Esophagus squamous epithelium (tissue), 5 donors: ENCODE measurements at regions not wholly inside any gene's neighbourhood (a gene's known extent, or its start where the extent isn't known, plus 50 kb on each side); places are given as distances from the start of the nearest gene placed in this dataset.

Experiments
- DNase-seq: peaks from one replicate; lab custom pipeline; 2025; lab: John Stamatoyannopoulos, UW
- H3K27ac ChIP-seq, 4 donors: fragments of 200-600 bp; sonication (generic); one replicate each; pipeline ENCODE4 v1.5.1; 2016 to 2019; ENCODE audit warnings: mild to moderate bottlenecking in 1 of 4
- H3K27me3 ChIP-seq, 4 donors: fragments of 200-600 bp; sonication (generic); 1 replicate in 3 of 4; 2 replicates in 1 of 4; pipeline versions ENCODE4 v1.5.1 to v1.6.0; 2017 to 2021; ENCODE audit warnings: antibody characterized with exemption in 1 of 4
- H3K36me3 ChIP-seq, 3 donors: fragments of 200-600 bp; sonication (generic); one replicate each; pipeline ENCODE4 v1.5.1; 2016 to 2019
- H3K4me1 ChIP-seq, 3 donors: fragments of 200-600 bp; sonication (generic); one replicate each; pipeline ENCODE4 v1.5.1; 2017 to 2019
- H3K4me3 ChIP-seq, 4 donors: fragments of 200-600 bp; sonication (generic); 1 replicate in 3 of 4; 2 replicates in 1 of 4; pipeline ENCODE4 v1.5.1; 2016 to 2019; ENCODE audit warnings: mild to moderate bottlenecking in 2 of 4, moderate library complexity in 1 of 4
- H3K9me3 ChIP-seq, 3 donors: fragments of 200-600 bp; sonication (generic); one replicate each; pipeline ENCODE4 v1.5.1; 2016 to 2019
- CTCF ChIP-seq, 6 experiments: fragments of 450-650 bp in 4 of 6; fragments of 200-600 bp in 2 of 6; sonication (generic) in 2 of 6; IDR thresholded peaks; one replicate each; pipeline ENCODE4 v1.5.1; 2016 to 2019; ENCODE audit warnings: antibody characterized with exemption in 6 of 6, mild to moderate bottlenecking in 4 of 6, moderate library complexity in 4 of 6
- POLR2A ChIP-seq, 4 donors: fragments of 450-650 bp; IDR thresholded peaks; one replicate each; pipeline ENCODE4 v1.6.1; 2017; ENCODE audit warnings: antibody characterized with exemption in 4 of 4, mild to moderate bottlenecking in 4 of 4, moderate library complexity in 3 of 4
- WGBS, 2 donors: methylation state at CpG; one replicate each; pipeline ENCODE4 v1.1.5; 2018; 5-methylcytosine and 5-hydroxymethylcytosine counted together
- intact Hi-C: fragments of 100-400 bp; cut with DNase I; formaldehyde crosslinking; loops from one replicate; pipeline ENCODE4 v1.15.0; 2022
- donor health status: DM: yes; HTN: yes; CAD: no.

- 90 to 93% methylated on average over 20 to 21 of the region's 21 CpGs for WGBS, 2 donors
- no peaks in the 10 kb centered on the region for H3K27me3 ChIP-seq
These were observed 119.0 kb upstream of the CLDN10 start for GRCh38 chr13:95433537-95433936.

DNA sequence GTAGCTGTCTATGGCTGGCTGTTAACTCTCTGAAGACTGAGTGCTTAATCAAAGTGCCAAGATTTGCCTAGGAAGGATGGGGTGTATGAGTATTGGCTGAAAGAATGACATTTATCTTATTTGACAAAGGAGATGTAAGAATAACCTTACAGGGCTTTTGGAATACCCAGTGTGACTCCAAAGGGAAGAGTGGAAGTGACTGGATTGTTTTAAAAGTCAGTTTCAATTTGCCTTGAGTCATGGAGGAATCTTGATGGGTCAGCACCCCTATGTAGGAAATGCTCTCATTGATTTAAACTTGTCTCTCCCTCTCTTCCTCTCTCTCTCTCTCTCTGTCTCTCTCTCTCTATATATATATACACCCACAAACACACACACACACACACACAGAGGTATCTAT is 118.4 kb upstream of the CLDN10 start:
- H3K36me3 ChIP-seq = no peaks in the 10 kb centered on the region
- no peaks in the 10 kb centered on the region for H3K9me3 ChIP-seq
- H3K27me3 ChIP-seq = no peaks in the 10 kb centered on the region
- H3K27ac ChIP-seq = no peak overlapping the region
- no peak for DNase-seq
- no peak overlapping the region for H3K4me3 ChIP-seq
- intact Hi-C loops = no loop called here
- TF ChIP-seq POLR2A (IDR thresholded peaks at IDR 0.05) (no peak), CTCF (IDR thresholded peaks at IDR 0.05) (no peak)
- peaks cover 0 to 5% (median 0%) of the 10 kb centered on the region in 3 donors for H3K4me1 ChIP-seq

More at GRCh38 chr13:95433537-95433936, 119.0 kb upstream of the CLDN10 start:
- no peak for DNase-seq
- TF ChIP-seq CTCF (IDR thresholded peaks at IDR 0.05) = no peak
- TF ChIP-seq POLR2A (IDR thresholded peaks at IDR 0.05) = no peak
- peaks cover 0 to 5% (median 0%) of the 10 kb centered on the region in 3 donors for H3K4me1 ChIP-seq
- no peaks in the 10 kb centered on the region for H3K36me3 ChIP-seq
- intact Hi-C loops = no loop called here
- no peak overlapping the region for H3K27ac ChIP-seq
- H3K4me3 ChIP-seq = no peak overlapping the region
- H3K9me3 ChIP-seq = no peaks in the 10 kb centered on the region

DNA sequence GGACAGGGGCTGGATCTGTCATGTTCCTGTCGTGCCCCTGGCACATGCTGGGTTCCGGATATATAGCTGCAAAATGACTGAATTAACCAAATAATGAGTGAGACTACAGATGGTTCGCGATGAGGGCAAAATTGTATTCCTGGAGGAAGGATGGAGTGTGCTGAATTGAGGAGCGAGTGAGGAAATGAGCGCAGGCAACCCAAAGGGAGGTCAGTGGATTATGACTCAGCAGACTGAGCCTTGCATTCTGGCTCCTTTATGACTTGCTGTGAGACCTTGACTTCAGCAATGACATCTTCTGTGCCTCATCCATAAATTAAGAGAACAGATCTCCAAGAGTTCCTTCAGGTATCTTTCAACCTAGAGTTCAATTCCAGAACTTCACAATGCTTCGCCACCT is 115.0 kb upstream of the CLDN10 start:
- Histone ChIP-seq H3K9me3 (no peaks in the 10 kb centered on the region), H3K36me3 (no peaks in the 10 kb centered on the region), H3K27me3 (peaks cover 0 to 4% (median 0%) of the 10 kb centered on the region in 4 donors), H3K4me3 (no peak overlapping the region), H3K27ac (no peak overlapping the region), H3K4me1 (no peaks in the 10 kb centered on the region)
- 93% methylated on average over 7 of the region's 7 CpGs for WGBS, 2 donors
- TF ChIP-seq POLR2A (IDR thresholded peaks at IDR 0.05) = no peak
- no peak for TF ChIP-seq CTCF (IDR thresholded peaks at IDR 0.05)
- DNase-seq = no peak
- intact Hi-C loops = no loop called here

- DNase-seq = no peak
- WGBS, 2 donors = 67 to 91% methylated on average over 1 of the region's 1 CpG
- Histone ChIP-seq H3K4me1 (no peaks in the 10 kb centered on the region), H3K4me3 (no peak overlapping the region), H3K9me3 (no peaks in the 10 kb centered on the region), H3K27ac (no peak overlapping the region), H3K27me3 (peaks cover 0 to 4% (median 0%) of the 10 kb centered on the region in 4 donors), H3K36me3 (no peaks in the 10 kb centered on the region)
- intact Hi-C loops = no loop called here
- no peak for TF ChIP-seq POLR2A (IDR thresholded peaks at IDR 0.05)
- no peak for TF ChIP-seq CTCF (IDR thresholded peaks at IDR 0.05)
These were observed 114.2 kb upstream of the CLDN10 start for GRCh38 chr13:95438297-95438696.

DNA sequence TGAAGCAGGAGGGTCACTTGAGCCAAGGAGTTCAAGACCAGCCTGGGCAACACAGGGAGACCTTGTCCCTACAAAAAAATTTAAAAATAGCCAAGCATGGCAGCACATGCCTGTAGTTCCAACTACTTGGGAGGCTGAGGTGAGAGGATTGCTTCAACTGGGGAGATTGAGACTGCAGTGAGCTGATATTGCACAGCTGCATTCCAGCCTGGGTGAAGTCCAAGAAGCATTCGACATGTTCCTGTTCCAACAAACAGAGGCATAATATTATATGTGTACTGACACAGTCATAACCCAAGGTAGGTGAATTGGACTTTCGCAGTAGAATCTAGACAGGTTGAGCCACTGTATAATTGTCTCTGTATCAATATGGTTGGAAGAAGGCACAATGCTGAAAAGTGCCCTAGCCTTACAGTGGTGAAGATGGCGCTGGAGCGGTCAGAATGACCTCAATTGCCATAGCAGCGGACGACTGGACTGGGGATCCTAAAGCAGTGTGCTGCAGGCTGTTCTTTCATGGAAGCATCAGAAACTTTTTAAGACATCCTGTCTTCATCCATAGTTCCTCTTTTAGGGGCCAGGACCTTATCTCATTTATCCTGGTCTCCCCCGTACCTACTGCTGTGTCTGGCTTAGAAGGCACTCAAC is 112.0 kb upstream of the CLDN10 start:
- WGBS, 2 donors = 83 to 89% methylated on average over 6 to 7 of the region's 7 CpGs
- H3K4me1 ChIP-seq = no peaks in the 10 kb centered on the region
- peaks cover 0 to 4% (median 0%) of the 10 kb centered on the region in 4 donors for H3K27me3 ChIP-seq
- H3K36me3 ChIP-seq = no peaks in the 10 kb centered on the region
- intact Hi-C loops = no loop called here
- no peaks in the 10 kb centered on the region for H3K9me3 ChIP-seq
- TF ChIP-seq CTCF (IDR thresholded peaks at IDR 0.05) = no peak
- TF ChIP-seq POLR2A (IDR thresholded peaks at IDR 0.05) = no peak
- no peak overlapping the region for H3K4me3 ChIP-seq
- no peak overlapping the region for H3K27ac ChIP-seq
- no peak for DNase-seq
